ENCODE measurements at regions not wholly inside any gene's neighbourhood (a gene's known extent, or its start where the extent isn't known, plus 50 kb on each side); places are given as distances from the start of the nearest gene placed in this dataset.

DNA sequence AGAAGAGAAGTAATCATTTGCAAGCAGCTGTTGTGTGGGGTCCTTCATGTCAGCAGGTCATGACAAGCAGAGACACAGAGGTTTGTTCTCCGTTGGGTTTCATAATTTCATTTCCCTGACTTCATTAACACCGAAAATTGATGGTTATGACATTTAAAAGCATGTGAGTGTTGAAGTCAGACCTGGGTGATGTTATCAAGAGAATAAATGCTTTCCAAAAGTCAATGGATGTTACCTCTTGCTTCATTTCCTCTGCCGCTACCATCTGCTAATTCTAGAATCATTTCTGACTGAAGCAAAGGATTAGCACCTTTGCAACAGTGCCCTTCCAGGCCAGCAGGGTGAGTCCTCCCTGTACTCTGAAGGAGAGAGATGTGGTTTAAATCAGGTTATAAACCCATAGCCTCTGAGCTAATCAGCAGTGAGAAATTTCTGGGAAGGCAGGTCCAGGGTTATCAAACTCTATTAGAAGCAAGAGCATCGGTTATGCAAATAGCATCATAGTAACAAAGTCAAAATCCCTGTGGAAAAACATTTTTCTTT is 446.2 kb downstream of the PIK3C3 start:
- no peaks in the 10 kb centered on the region for H3K27me3 Mint-ChIP-seq (ENCODE audit: low read depth)
- no peak for ATAC-seq
- H3K4me1 Mint-ChIP-seq (ENCODE audit: low read depth), result no peaks in the 10 kb centered on the region

GRCh38 chr18:42404151-42404550 is 449.1 kb downstream of the PIK3C3 start:
- H3K9me3 Mint-ChIP-seq, result peaks cover 6% of the 10 kb centered on the region
- H3K27me3 Mint-ChIP-seq (ENCODE audit: low read depth), result no peaks in the 10 kb centered on the region
- no peak overlapping the region for H3K4me3 Mint-ChIP-seq
- no peak for DNase-seq
- no peaks in the 10 kb centered on the region for H3K36me3 Mint-ChIP-seq (ENCODE audit: insufficient read depth)
- H3K4me1 Mint-ChIP-seq (ENCODE audit: low read depth), result no peaks in the 10 kb centered on the region
- no peak for ATAC-seq

More for the DNA sequence above, 446.2 kb downstream of the PIK3C3 start:
- H3K9me3 Mint-ChIP-seq, result peaks cover 6% of the 10 kb centered on the region
- no peaks in the 10 kb centered on the region for H3K36me3 Mint-ChIP-seq (ENCODE audit: insufficient read depth)
- no peak for DNase-seq
- H3K4me3 Mint-ChIP-seq, result no peak overlapping the region

DNA sequence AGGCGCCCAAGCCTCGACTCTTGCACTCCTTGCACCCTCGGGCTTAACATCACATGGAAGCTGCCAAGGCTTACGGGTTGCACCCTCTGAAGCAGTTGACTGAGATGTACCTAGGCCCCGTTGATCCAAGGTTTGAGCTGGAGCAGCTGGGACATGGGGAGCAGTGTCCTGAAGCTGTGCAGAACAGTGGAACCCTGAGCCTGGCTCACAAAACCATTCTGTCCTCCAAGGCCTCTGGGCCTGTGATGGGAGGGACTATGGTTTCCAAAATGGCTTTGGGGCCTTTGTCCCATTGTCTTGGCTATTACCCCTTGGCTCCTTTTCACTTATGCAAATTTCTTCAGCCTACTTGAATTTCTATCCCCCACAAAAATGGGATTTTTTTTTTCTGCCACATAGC is 454.0 kb downstream of the PIK3C3 start:
- Mint-ChIP-seq H3K27me3 (ENCODE audit: low read depth) (no peaks in the 10 kb centered on the region), H3K4me1 (ENCODE audit: low read depth) (no peaks in the 10 kb centered on the region), H3K9me3 (peaks cover 20% of the 10 kb centered on the region), H3K36me3 (ENCODE audit: insufficient read depth) (no peaks in the 10 kb centered on the region), H3K4me3 (no peak overlapping the region)
- DNase-seq (no peak), ATAC-seq (no peak)

DNA sequence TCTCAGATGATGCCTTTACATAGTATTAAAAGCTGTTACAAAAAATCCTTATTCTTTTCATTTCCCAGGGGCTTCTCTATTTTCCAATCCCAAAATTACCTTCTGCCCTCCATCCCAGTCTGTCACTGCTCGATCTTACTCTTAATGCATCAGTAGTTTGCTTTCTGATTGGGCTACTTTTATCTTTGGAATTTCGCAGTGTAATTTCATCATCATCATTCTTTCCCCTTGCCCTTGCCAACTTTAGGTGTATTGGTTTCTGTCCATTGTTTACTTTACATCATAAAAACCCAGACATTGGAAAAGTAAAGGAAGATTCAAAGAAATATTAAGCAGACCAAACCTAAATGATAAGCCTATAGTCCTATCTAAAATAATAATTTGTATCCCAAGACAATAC is 457.2 kb downstream of the PIK3C3 start:
- no peaks in the 10 kb centered on the region for H3K4me1 Mint-ChIP-seq (ENCODE audit: low read depth)
- DNase-seq (no peak), ATAC-seq (no peak)
- H3K36me3 Mint-ChIP-seq (ENCODE audit: insufficient read depth), result no peaks in the 10 kb centered on the region
- peaks cover 21% of the 10 kb centered on the region for H3K9me3 Mint-ChIP-seq
- H3K27me3 Mint-ChIP-seq (ENCODE audit: low read depth), result no peaks in the 10 kb centered on the region
- no peak overlapping the region for H3K4me3 Mint-ChIP-seq

DNA sequence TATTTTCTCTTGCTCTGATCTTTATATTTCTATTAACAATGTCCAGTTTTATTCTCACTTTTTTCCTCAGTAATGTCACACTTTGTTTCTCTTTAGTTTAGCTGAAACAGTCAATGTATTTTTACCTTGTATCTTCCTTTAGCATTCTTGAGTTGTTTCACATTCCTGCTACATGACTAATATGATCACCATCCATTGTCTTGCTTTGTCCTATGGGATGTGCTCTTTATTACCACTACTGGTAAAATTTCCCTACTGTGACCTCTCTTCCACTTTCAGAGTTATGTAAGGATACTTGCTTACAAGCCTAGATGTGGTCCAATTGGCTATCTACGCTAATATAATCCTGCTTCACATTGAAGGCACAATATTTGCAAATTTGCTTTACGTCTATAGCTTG is 457.9 kb downstream of the PIK3C3 start:
- Mint-ChIP-seq H3K27me3 (ENCODE audit: low read depth) (no peaks in the 10 kb centered on the region), H3K4me3 (no peak overlapping the region), H3K9me3 (peaks cover 21% of the 10 kb centered on the region), H3K4me1 (ENCODE audit: low read depth) (no peaks in the 10 kb centered on the region), H3K36me3 (ENCODE audit: insufficient read depth) (no peaks in the 10 kb centered on the region)
- DNase-seq, result no peak
- ATAC-seq, result no peak

GRCh38 chr18:42413870-42414269 is 458.8 kb downstream of the PIK3C3 start:
- Mint-ChIP-seq H3K9me3 (peaks cover 21% of the 10 kb centered on the region), H3K27me3 (ENCODE audit: low read depth) (no peaks in the 10 kb centered on the region), H3K4me3 (no peak overlapping the region), H3K4me1 (ENCODE audit: low read depth) (no peaks in the 10 kb centered on the region), H3K36me3 (ENCODE audit: insufficient read depth) (no peaks in the 10 kb centered on the region)
- no peak for ATAC-seq
- DNase-seq, result no peak

DNA sequence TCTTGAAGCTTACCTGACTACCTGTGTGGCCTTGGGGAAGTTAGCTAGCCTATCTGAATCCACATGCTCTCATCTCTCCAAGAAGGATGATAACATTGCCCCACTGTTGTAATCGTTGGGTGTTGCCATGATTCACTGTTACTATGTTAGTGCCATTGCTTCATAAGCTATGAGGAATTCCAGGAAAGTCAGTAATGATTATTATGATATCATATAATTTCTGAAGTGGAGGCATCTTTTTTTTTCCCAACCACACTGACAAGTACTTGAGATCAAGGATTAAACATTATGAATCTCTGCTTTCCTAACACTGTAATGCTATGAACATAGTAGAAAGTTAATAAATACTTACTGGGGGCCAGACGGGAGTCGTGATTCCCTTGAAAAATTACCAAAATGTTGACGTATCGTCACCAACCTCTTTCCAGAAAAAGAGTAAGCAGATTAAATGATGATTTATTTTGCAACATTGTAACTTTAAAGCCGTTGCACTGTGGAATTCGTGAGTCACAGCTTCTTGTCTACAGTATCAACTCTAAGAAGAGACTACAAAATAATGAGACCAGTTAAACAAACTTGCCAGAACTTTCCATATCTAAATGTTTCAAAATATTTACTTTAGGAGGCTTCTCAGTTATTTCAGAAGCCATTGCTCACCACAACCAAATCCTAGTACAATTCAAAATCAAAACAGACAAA is 459.9 kb downstream of the PIK3C3 start:
- ATAC-seq, result no peak
- no peaks in the 10 kb centered on the region for H3K36me3 Mint-ChIP-seq (ENCODE audit: insufficient read depth)
- H3K4me1 Mint-ChIP-seq (ENCODE audit: low read depth), result no peaks in the 10 kb centered on the region
- no peak for DNase-seq
- H3K9me3 Mint-ChIP-seq, result peaks cover 13% of the 10 kb centered on the region
- no peak overlapping the region for H3K4me3 Mint-ChIP-seq
- no peaks in the 10 kb centered on the region for H3K27me3 Mint-ChIP-seq (ENCODE audit: low read depth)

GRCh38 chr18:42417189-42417588 is 462.2 kb downstream of the PIK3C3 start:
- Mint-ChIP-seq H3K4me1 (ENCODE audit: low read depth) (no peaks in the 10 kb centered on the region), H3K27me3 (ENCODE audit: low read depth) (no peaks in the 10 kb centered on the region)
- no peak for DNase-seq

DNA sequence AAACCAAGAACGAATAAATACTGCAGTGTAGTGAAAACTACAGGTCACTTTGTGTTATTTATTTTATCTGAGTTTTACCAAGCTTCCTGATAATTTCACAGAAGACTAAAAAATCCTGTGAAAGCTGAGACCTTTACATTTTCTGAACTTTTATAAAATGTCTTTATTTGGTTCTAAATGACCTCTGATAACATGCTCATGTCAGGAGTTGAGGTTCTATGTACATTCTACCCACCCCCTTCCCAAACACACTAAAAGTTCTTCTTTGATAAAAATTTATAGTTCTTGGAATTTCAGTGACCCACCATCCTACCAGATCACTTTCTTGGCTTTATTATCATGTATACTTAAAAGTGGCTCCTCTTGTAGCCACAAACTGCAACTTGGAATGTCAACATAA is 463.1 kb downstream of the PIK3C3 start:
- H3K4me1 Mint-ChIP-seq (ENCODE audit: low read depth), result no peaks in the 10 kb centered on the region
- DNase-seq (no peak), ATAC-seq (no peak)
- no peaks in the 10 kb centered on the region for H3K27me3 Mint-ChIP-seq (ENCODE audit: low read depth)
- H3K36me3 Mint-ChIP-seq (ENCODE audit: insufficient read depth), result no peaks in the 10 kb centered on the region
- peaks cover 13% of the 10 kb centered on the region for H3K9me3 Mint-ChIP-seq
- no peak overlapping the region for H3K4me3 Mint-ChIP-seq

More at GRCh38 chr18:42417189-42417588, 462.2 kb downstream of the PIK3C3 start:
- no peaks in the 10 kb centered on the region for H3K36me3 Mint-ChIP-seq (ENCODE audit: insufficient read depth)
- ATAC-seq, result no peak
- no peak overlapping the region for H3K4me3 Mint-ChIP-seq
- H3K9me3 Mint-ChIP-seq, result peaks cover 13% of the 10 kb centered on the region

DNA sequence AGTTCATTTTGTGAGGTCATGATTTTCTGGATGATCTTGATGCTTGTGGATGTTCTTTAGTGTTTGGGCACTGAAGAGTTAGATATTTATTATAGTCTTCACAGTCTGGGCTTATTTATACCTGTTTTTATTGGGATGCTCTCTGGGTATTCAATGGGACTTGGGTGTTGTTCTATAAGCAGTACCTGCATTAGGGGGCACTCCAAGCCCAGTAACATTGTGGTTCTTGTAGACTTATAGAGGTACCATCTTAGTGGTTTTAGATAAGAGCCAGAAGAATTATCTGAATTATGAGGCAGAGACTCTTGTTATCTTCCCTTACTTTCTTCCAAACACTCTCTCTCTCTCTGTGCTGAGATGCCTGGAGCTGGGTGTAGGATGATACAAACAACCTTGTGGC is 470.0 kb downstream of the PIK3C3 start:
- ATAC-seq (no peak), DNase-seq (no peak)
- Mint-ChIP-seq H3K4me1 (ENCODE audit: low read depth) (no peaks in the 10 kb centered on the region), H3K9me3 (peaks cover 5% of the 10 kb centered on the region), H3K27me3 (ENCODE audit: low read depth) (no peaks in the 10 kb centered on the region), H3K36me3 (ENCODE audit: insufficient read depth) (no peaks in the 10 kb centered on the region), H3K4me3 (no peak overlapping the region)

DNA sequence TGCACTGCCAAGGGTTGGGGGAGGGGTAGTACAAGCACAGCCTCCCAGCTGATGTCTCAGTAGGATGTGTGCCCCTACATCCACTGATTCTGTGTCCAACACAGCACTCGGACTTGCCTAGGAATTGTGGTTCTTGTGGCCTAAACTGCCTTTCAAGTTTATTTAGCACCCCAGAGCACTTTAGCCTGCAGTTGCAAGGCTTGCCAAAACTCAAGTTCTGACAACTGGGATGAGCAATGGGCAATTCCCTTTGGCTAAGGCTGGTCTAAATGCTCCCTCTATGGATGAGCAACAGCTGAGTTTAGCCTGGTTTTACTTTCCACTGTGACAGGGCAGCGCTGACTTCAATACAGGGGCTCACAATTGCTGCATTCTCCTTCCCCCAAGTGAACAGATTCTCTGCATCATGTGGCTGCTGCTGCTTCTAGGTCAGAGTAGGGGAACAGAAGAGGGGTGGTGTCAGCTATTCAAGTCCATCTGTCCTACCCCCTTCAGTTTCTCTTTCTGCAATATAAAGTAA is 471.5 kb downstream of the PIK3C3 start:
- Mint-ChIP-seq H3K4me1 (ENCODE audit: low read depth) (no peaks in the 10 kb centered on the region), H3K4me3 (no peak overlapping the region), H3K9me3 (peaks cover 3% of the 10 kb centered on the region), H3K36me3 (ENCODE audit: insufficient read depth) (no peaks in the 10 kb centered on the region), H3K27me3 (ENCODE audit: low read depth) (no peaks in the 10 kb centered on the region)
- no peak for ATAC-seq
- no peak for DNase-seq

- Mint-ChIP-seq H3K9me3 (peaks cover 3% of the 10 kb centered on the region), H3K36me3 (ENCODE audit: insufficient read depth) (no peaks in the 10 kb centered on the region), H3K27me3 (ENCODE audit: low read depth) (no peaks in the 10 kb centered on the region), H3K4me1 (ENCODE audit: low read depth) (no peaks in the 10 kb centered on the region), H3K4me3 (no peak overlapping the region)
- ATAC-seq (no peak), DNase-seq (no peak)
Observed at GRCh38 chr18:42429196-42429595, 474.2 kb downstream of the PIK3C3 start.

- ATAC-seq, result no peak
- Mint-ChIP-seq H3K4me3 (no peak overlapping the region), H3K4me1 (ENCODE audit: low read depth) (no peaks in the 10 kb centered on the region)
Observed at GRCh38 chr18:42436222-42436765, 481.3 kb downstream of the PIK3C3 start.

GRCh38 chr18:42437001-42437400 is 482.0 kb downstream of the PIK3C3 start:
- no peak for ATAC-seq
- Mint-ChIP-seq H3K4me1 (ENCODE audit: low read depth) (no peaks in the 10 kb centered on the region), H3K9me3 (no peaks in the 10 kb centered on the region), H3K36me3 (ENCODE audit: insufficient read depth) (no peaks in the 10 kb centered on the region), H3K27me3 (ENCODE audit: low read depth) (no peaks in the 10 kb centered on the region), H3K4me3 (no peak overlapping the region)
- no peak for DNase-seq

More at GRCh38 chr18:42436222-42436765, 481.3 kb downstream of the PIK3C3 start:
- no peak for DNase-seq
- Mint-ChIP-seq H3K9me3 (no peaks in the 10 kb centered on the region), H3K27me3 (ENCODE audit: low read depth) (no peaks in the 10 kb centered on the region), H3K36me3 (ENCODE audit: insufficient read depth) (no peaks in the 10 kb centered on the region)

DNA sequence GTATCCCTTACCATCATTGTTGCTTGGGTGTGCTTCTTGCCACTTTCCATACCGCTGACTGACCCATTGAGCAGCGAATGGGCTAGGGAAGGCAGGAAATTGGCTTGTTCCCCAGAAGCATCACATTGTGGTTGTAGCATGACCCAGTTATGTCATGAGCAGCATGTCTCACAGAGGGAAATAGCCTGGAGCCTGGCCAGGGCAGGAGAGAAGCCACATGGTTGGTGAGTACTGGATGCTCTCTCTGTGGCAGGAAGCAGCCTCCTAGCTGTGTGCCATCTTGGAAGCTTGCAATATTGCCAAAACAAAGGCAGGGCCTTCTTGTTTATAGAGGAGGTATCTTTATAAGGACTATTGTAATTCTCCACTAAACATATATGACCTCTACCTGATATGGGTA is 482.6 kb downstream of the PIK3C3 start:
- no peaks in the 10 kb centered on the region for H3K9me3 Mint-ChIP-seq
- H3K4me3 Mint-ChIP-seq, result no peak overlapping the region
- H3K36me3 Mint-ChIP-seq (ENCODE audit: insufficient read depth), result no peaks in the 10 kb centered on the region
- no peaks in the 10 kb centered on the region for H3K27me3 Mint-ChIP-seq (ENCODE audit: low read depth)
- H3K4me1 Mint-ChIP-seq (ENCODE audit: low read depth), result no peaks in the 10 kb centered on the region
- no peak for ATAC-seq
- DNase-seq, result no peak

Measured in activated T-cell treated with anti-CD3 and anti-CD28 coated beads, Interleukin-2, amount 50 U/mL, for 4 hours (primary cell).